Fibroblast of skin of back (primary cell): ENCODE measurements at regions not wholly inside any gene's neighbourhood (a gene's known extent, or its start where the extent isn't known, plus 50 kb on each side); places are given as distances from the start of the nearest gene placed in this dataset.

Experiments
- DNase-seq: peaks from one replicate; pipeline ENCODE4 v3.0.0-alpha.2; 2013

DNA sequence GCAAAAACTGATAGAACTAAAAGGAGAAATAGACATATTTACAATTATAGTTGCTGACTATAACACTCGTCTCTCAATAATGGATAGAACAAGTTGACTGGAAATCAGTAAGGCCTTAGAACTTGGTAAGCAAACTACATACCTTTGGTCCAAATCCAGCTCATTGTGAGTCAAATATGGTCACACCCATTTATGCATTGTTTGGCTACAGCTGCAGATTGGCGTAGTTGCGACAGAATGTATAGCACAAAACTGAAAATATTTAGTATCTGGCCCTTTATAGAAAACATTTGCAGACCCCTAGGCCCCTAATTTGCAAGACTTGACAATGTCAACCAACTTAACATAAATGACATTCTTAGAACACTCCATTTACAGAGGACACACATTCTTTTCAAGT, 103.6 kb upstream of the EGR2 start:
- DNase-seq, result peak; percentile 4

DNA sequence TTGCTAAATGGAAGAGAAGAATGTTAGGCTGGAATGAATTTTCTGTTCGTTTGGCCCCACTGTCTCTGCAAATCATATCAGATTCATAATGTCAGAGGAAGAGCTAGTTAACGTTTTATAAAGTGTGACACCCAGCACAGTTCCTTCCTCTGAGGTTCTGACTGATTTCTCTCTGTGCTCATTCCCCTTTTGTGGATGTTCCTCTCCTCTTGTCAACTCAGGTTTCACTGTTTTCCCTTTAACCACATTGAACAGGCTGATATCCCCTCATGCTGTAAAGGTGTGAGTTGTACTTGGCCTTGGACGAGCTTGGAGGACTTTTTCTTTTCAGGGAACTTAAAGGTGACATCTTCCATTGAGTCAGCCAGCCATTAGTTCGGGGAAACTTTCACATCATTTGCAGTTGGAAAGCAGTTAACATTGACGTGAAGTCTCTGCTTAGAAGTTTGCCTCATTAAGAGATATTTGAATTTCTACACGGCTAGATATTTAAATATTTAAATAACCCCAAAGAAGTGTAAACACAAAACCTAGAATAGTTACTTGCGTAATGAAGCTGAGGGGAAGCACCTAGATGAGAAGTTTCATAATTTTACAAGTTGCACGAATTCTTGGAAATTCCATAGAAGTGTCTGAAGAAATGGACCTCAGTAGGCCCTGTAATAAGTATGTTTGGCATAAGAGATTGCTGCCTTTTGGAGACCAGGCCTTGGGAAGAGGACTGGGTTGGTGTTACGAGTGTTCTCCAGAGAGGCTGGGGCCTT, 101.5 kb upstream of the EGR2 start:
- DNase-seq, result no peak

DNA sequence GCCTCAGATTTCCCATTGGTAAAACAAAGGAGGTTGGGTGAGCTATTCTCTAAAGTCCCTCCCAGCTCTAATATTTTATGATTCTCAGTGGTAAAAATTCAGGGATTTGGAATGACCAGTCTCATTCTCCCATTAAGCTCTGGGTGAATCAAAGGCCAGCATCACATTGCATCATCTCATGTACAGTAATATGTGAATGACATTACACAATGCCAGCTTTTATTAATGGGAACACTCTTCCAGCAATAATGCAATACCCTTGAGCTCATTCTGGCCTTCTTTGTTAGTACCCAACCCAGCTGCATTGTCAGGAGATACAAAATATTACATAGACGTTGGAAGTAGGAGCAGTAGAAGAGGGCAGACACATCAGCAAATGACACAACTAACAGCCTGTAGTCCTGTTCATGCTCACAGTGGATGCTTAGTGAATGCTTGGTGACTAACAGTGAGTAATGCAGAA, 100.0 kb upstream of the EGR2 start:
- DNase-seq, result peak; percentile 52

DNA sequence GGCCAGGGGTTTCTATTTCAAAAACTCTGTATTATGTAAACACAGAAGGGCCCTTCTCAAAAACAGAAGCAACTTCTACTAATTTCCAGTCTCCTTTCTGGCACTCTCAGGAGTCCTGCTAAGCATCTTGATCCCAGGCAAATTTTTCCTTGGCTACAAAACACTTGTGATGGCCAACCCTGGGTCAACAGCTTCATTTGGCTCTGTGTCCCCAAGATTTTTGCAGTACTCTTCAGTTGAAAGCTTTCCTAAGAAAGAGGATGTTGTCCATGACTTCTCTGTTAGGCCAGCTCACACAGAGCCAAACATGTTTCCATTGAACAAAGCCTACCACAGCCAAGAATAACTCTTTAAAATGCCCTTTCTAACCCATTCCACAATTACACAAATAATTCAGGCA, 99.0 kb upstream of the EGR2 start:
- DNase-seq, result no peak

DNA sequence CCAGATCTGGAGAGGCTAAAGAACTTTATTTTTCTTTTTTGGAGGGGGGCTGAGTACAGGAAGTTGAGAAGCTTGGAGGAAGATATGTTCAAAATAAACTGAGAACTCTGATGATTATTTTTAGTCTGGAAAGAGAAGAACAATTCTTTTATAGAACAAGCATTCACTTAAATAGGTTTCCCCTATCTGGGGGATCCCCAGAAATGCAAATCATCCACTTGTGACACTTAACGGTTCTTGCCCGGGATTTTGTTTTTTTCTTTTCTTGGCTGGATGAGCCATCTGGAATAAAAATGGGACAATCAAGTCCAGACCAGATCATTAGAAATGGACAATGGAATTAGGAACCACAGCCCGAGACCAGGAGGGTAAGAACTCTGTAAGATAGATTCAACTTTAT, 95.9 kb upstream of the EGR2 start:
- no peak for DNase-seq

DNA sequence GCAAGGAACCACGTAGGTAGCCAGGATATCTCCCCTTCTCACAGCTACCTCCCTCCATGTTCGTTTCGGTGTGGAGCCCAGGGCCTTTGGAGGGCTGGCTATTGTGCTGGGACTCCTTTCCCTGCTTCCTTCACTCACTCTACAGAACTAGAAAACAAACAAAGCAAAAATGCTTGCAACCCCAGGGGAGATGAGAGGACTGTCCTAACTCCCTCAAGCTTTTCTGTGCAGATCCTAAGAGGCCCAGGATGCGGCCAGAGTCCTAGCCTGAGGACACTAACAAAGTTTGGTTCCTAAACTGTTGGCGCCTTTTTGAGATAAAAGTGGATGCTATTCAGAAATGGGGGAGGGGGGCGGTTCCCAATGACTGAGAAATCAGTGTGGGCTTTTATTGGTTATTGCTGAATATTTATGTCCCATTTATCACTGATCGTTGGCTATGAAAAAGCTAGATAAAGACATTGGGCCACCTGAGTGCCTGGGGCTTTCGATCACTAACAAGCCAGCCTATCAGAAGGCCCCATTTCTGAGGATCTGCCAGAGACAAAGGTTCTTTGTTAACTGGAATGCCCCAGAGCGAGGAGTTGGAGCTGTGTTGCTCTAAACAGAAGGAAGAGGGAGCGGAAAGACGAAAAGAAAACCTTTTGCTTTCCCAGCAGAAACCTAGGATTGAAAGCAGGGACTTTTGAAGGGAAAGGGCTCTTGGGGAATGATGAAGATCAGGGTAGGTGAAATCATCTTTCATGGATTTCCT, 95.2 kb upstream of the EGR2 start:
- DNase-seq, result no peak

DNA sequence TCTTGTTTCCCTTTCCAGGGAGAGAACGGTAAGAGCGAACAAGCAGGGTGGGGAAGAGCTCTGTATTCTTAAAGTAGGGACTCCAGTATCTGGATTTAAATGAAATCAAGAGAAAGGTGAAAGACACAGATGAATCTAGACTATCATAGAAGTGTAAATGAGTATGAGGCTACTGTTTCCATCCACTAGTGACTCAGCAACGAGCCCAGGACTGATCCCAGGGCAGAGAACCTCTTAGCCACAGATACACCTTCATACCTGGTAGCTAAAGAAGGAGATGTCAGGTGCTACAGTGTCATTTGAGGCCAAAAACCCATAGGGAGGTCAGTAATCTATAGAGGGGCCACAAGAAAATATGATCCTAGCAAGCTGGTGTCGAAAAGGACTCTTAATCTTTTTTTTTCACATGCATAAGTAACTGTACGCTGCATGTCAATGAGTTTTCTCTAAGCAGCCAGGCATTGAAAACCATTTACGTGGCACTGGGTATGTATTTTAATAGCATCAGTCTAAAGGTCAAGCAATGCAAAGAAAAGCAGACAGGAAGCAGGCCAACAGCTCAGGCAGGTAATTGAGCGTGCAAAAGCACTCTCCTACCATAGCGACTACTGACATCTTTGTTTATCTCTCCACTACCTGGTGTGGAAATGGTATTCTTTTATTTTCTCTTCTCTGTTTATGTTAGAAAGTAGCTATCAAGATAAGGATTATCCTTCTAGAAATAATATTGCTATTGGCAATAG, 91.5 kb upstream of the EGR2 start:
- no peak for DNase-seq

DNA sequence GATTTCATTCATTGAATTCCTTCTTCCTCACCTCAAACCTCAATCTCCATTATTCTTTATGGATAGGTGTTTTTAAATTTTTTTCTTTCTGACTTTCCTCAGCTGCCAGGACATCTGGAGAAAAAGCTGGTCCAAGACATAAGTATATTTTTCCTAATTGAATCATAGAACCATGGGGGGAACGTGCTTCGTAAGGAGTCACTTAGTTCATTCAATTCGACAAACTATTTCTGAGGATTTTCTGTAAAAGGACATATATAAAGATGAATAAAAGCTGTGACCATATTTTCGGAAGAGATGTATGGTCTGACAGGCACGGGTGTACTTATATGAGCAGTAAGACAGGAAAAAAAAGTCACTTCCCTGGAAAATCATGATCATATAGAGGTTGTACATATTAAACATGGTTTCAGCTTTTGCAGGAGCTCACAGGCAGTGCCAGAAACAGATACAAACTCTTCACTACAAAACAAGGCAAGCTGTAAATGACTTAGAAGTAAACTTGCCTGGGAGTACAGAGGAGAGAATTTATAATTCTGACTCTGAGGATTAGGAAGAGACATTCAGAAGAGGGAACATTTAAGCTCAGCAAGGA, 88.2 kb upstream of the EGR2 start:
- no peak for DNase-seq

DNA sequence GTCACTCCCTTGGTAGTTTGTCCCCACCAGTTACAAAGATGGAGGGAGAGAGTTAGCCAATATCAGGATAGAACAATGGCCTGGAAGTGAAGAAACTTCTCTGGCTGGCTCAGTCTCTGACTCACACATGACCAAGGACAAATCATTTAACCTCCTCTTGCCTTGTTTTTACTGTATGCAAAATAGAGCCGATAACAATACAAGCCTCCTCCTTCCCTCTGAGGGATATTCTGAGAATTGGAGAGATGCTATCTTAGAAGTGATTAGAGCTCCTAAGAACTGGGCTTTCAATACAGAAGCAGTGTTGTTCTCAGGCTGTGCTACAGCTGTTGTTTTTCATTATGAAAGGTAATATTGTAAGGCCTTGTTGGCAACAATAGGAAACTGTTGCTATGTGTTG, 87.7 kb upstream of the EGR2 start:
- no peak for DNase-seq

DNA sequence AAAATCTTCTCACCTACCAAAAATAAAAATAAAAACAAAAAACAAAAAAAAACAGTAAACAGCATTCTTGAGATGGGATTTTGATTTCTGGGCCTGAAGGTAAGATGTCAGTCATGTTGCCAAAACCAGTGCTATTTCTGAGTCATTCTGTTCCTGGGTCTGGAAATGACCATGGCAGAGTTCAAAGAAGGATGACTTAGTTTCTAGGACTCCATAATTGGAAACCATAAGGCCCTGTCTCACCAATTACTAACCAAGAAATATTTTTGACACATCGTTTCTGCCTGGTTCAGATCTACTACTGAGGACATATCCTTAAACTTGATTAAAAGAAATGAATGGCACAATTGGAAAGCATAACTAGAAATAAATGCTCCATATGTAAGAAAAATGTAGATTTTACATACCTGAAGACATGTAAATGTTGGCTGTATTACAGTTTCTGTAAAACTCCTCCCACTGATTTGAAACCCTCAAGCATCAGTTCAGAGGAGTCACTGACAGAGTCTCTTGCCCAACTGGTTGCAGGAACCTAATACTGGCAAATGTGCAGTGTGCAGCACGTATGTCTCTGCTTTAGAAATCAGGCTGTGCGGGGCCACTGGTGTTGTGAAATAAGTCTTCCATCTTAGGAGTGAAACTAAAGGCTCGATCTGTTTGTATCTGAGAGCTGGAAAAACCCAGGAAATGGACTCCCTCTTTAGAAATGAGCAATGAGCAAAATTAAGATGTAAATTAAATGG, 84.8 kb upstream of the EGR2 start:
- no peak for DNase-seq

DNA sequence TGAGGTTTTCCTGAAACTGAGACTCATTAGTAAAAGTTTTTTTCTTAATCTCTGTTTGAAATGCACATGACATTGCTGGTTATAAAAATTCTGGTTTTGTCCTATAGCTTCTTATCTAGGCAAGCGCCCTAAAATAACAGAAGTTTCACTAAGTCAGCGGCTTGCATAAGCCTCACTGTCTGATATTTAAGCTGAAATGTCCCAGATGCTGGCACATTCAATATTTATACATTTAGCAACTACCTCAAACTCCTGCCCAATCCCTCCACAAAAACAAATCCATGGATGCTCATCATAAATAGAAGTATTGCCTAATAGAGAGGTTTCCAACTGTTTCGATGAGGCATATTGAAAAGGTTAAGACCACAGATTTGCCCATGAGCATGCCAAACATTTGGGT, 83.1 kb upstream of the EGR2 start:
- no peak for DNase-seq

DNA sequence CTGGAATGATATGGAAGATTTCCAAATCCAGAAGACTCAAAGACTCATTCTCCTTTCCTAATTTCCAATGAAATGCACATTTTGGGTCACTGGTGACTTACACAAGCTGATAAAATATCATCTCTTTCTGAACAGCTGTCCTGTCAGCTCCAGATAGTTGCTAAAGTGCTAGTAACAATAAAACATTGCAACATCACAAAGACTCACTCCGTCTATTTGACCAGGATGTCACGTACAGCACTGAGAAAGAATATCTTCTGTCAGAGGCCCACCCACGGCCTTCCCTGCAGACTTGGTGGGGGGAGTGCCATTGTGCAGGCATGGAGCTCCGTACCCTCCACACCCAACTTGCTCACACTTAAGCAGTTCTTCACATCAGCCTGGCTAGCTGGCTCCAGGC, 78.9 kb upstream of the EGR2 start:
- DNase-seq, result no peak

DNA sequence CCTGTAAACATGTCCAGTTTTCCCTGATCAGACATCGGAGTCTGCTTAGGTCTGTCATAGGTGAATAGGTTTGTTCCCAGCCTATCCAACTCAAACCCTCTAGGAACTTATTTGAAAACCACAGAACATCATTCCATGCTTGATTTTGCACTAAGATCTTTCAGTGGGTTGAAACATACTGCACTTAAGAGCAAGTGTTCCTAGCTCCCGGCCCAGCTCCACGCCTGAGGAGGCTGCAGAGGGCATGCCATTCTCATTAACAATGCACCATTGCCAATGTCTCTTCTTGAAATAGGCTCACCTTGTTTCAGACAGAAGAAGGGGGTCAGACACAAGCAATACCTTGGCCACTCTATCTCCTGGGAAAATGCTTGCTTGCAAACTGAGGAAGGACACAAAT, 78.0 kb upstream of the EGR2 start:
- DNase-seq, result no peak

DNA sequence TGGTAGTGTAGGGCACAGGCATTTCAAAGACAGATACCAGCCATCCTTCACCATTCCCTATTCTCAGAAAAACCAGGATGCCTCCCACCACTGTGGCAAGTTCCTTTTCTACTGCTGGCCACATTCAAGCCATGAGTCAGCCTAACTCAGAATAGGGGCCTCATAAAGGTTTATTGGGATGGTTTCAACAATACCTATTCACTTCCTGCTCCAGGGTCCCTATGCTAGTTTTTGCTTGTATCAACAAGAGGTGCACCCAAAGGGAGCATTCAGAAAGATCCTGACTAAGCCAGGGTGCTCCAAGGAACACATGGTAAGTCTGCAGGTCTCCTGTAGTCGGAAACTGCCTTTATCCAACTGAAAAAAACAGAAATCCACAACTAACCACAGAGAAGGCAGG, 76.9 kb upstream of the EGR2 start:
- no peak for DNase-seq

DNA sequence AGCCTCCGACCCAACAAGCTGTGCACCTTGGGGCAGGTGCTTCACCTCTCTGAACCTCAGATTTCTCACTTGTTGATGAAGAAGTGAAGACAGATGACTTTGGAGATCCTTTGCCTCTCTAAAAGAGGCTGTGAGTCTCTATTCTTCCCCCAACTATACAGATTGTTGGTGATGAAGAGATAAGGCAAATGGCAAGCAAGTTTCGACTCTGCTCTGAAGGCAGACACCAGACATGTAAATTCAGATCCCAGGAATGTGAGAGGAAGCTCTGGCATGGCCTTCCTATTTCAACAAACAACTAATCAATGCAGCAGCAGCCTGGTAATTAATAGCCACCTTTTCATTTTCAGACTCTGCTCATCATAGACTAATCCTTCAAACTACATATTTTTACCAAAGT, 74.2 kb upstream of the EGR2 start:
- DNase-seq, result no peak

DNA sequence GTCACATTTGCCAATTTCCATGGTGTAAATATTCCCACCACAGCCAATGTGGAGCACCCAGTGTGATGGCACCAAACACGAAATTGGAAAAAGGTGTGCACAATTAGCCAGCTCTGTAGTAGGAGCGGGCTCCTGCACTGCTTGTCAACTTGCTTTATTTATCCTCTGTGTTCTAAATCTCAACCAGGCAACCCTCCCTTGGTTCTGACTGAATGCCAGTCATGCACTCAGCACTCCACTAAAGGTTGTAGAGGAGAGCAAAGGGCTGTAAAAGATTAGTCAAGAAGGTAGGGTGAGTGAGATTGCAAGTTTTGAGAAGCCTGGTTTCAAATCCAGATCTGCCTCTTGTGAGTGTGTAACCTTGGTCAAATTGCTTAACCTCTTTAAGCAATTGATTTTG, 71.5 kb upstream of the EGR2 start:
- DNase-seq, result no peak

DNA sequence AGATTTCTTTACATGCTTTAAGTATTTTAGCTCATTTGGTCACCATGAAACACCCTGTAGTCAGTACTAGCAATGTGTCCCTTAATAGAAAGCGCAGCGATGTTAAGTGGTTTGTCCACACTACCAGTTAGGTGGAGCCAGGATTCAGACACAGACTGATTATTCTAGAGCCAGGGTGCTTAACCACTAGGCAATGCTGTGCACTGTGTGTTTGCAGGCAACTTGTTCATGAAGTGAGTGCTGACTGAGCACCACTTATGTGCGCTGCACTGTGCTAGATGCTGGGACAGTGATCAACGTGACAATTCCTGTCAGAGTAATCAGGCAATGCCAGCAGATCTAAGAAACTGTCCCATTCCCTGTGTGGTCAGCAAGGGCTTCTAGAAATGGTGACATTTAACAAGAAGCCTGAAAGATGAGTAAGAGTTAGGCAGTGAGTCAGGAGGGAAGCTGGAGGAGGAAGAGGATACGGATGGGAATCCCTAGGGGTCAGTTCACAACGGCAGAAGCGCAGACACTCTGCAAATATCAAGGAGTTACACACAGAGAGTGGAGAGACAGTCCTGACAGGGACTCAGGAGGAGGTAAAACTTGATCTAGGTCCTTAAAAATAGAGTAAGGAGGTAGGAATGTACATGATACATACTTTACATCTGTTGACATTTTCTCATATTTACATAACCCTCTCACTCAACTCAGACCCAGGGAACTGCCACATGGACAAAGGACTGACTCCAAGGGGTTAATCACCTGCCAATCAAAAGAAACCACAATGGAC, 69.7 kb upstream of the EGR2 start:
- DNase-seq, result peak; percentile 92

DNA sequence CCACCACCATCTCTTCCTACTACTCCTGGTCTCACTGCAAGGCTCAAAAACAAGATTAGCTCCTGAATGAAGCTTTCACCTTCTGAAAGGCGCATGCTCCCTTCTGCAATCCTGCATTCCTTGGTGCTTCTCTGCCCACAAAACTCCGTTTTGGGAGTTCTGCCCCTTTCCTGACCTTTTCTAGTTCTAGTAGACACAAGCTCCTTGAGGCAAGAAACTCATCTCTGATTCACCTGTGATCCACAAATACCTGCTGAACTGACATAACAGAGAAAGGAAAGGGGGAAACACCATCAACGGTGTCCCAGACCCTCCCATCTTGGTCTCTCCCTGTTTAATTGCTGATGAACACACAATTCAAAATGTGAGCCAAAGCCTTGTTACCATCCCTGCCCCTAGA, 64.0 kb upstream of the EGR2 start:
- DNase-seq, result no peak

DNA sequence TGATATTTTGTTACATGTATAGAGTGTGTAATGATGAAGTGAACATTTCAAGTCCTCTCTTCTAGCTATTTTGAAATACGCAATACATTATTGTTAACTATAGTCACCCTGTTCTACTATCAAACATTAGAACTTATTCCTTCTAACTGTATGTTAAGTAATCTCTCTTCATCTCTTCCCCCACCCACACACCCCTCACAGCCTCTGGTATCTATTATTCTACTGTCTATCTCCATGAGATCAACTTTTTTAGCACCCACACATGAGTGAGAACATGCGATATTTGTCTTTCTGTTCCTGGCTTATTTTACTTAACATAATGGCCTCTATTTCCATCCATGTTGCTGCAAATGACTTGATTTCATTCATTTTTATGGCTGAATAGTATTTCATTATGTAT, 57.7 kb upstream of the EGR2 start:
- DNase-seq, result no peak

DNA sequence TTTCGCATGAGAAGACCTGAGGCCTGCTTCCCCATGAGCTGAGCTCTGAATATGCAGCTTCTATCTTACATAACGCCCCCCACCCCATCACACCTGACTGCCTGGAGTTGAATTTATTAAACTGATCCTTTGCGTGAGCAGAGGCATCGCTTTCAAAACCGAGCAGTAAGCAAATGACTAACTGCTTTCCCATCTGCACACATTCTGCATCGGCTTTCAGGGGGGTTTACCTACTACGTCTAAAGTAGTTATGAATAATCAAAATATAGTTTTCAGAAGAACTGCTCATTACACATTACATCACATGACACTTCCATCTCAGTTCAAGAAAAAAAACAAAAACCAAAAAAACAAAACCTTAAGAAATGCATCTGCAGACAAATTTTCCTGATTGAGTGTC, 54.7 kb upstream of the EGR2 start:
- DNase-seq, result no peak

DNA sequence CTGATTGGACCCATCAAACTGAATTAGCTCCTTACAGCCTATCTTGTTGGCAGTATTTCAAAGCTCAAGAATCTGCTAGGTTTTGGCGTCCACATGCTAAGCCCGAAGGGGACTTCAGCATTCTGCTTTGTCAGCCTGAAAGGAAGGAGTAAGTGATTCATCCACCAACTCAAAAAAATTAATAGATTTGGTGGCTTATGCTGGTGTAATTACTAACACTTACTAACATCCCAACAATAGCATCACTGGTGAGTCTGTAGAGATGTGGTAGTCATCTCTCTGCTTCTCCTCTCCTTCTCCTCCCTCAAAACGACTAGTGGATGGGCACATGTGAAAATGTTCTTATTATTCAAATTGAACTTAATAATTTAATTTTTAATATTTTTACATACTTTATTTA, 53.8 kb upstream of the EGR2 start:
- DNase-seq, result no peak

DNA sequence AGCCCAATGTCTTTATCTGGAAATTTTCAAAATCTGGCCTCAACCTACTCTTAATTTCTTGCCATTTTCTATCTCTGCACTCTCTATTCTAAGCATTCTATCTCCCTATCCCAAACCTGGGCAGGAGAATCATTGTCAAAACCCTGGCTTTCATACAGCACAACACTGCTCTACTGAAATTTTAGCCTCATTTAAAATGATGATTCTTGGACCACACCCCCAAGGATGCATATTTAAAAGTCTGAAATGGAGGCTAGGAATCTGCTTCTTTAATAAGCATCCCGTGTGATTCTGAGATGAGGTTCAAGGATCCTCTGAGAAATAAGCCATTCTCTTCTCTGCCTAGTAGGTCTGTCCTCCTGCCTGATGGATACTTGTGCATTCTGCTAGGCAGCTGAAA, 50.8 kb upstream of the EGR2 start:
- no peak for DNase-seq
